Mesothelial cell of epicardium (in vitro differentiated cells): ENCODE measurements at regions not wholly inside any gene's neighbourhood (a gene's known extent, or its start where the extent isn't known, plus 50 kb on each side); places are given as distances from the start of the nearest gene placed in this dataset.
A peak's percentile ranks its signal among the peaks of the same experiment; 100 is the strongest.
"Not testable (repeated sequence)": the region's sequence is repeated elsewhere in the genome, so short reads cannot be mapped to it uniquely, and the experiment has no call there.

ENCODE experiments used
- DNase-seq, 2 experiments: peaks; one replicate each; pipeline ENCODE4 v3.0.0; 2021; ENCODE audit warnings: low spot score in 2 of 2; ENCODE audit not compliant: unreplicated experiment in 2 of 2
- H3K27ac Mint-ChIP-seq: 2 replicates; pipeline ENCODE4 v1.8.0; 2021; ENCODE audit warnings: mixed read lengths
- H3K27me3 Mint-ChIP-seq: 2 replicates; pipeline ENCODE4 v1.8.0; 2021; ENCODE audit warnings: low read depth, mixed read lengths
- H3K36me3 Mint-ChIP-seq: 2 replicates; pipeline ENCODE4 v1.8.0; 2021; ENCODE audit warnings: mixed read lengths
- H3K4me1 Mint-ChIP-seq: 2 replicates; pipeline ENCODE4 v1.8.0; 2021; ENCODE audit warnings: mixed read lengths
- H3K4me3 Mint-ChIP-seq: 2 replicates; pipeline ENCODE4 v1.8.0; 2021; ENCODE audit warnings: mild to moderate bottlenecking, moderate library complexity, mixed read lengths
- H3K9me3 Mint-ChIP-seq: 2 replicates; pipeline ENCODE4 v1.8.0; 2021; ENCODE audit warnings: mixed read lengths
- TF ChIP-seq, protein P1 (sequence below): fragments of 200-600 bp; sonication (generic); IDR thresholded peaks from one replicate; pipeline ENCODE4 v1.5.0; 2021; ENCODE audit warnings: antibody characterized with exemption; ENCODE audit not compliant: unreplicated experiment

DNA sequence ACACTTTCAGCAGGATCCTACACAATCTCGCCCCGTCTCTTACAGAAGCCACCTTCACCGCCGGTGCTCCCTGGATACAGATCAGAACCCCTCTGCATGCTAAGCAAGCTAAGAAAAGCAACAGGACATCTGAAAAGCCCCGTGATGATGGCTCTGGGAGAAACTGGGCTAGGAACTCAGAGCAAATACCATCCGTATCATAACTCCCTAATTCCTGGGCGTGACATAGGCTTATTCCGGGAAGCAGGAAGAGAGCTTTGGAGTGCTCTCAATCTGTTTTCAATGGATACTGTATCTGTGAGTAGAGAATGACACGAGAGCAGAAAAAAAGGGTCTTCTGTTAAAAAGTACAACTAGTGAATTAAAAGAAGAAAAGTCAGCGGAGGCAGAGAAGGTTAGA lies 121.6 kb downstream of the SPP2 start:
- DNase-seq = no peak
- Mint-ChIP-seq H3K4me3 (no peak overlapping the region), H3K27ac (peak overlapping the region; percentile 3), H3K9me3 (no peaks in the 10 kb centered on the region), H3K27me3 (no peaks in the 10 kb centered on the region), H3K4me1 (peaks cover 31% of the 10 kb centered on the region), H3K36me3 (no peaks in the 10 kb centered on the region)
- TF ChIP-seq, protein P1, sequence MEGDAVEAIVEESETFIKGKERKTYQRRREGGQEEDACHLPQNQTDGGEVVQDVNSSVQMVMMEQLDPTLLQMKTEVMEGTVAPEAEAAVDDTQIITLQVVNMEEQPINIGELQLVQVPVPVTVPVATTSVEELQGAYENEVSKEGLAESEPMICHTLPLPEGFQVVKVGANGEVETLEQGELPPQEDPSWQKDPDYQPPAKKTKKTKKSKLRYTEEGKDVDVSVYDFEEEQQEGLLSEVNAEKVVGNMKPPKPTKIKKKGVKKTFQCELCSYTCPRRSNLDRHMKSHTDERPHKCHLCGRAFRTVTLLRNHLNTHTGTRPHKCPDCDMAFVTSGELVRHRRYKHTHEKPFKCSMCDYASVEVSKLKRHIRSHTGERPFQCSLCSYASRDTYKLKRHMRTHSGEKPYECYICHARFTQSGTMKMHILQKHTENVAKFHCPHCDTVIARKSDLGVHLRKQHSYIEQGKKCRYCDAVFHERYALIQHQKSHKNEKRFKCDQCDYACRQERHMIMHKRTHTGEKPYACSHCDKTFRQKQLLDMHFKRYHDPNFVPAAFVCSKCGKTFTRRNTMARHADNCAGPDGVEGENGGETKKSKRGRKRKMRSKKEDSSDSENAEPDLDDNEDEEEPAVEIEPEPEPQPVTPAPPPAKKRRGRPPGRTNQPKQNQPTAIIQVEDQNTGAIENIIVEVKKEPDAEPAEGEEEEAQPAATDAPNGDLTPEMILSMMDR = no peak

DNA sequence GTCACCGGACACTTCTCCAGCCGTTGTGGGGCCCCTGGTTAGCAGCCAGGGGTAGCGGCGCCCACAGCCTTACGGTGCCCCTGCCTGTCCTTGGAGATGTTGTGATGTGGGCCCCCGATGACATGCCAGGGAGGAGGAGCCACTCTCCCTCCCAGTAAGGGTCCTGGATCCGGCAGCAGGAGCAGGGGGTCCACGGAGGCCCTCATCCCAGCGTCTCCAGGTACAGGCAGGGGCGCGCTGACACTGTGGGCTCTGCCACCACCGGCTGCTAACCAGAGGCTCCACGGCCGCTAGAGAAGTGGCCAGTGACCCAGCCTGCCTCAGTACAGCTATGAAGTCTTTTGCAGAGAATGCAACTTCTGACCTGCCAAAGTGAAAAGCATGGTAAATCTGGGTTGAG lies 121.2 kb downstream of the SPP2 start:
- Mint-ChIP-seq H3K9me3 (no peaks in the 10 kb centered on the region), H3K27me3 (no peaks in the 10 kb centered on the region), H3K27ac (no peak overlapping the region), H3K36me3 (no peaks in the 10 kb centered on the region), H3K4me1 (peaks cover 34% of the 10 kb centered on the region), H3K4me3 (no peak overlapping the region)
- TF ChIP-seq, protein P1 = no peak
- DNase-seq = no peak

DNA sequence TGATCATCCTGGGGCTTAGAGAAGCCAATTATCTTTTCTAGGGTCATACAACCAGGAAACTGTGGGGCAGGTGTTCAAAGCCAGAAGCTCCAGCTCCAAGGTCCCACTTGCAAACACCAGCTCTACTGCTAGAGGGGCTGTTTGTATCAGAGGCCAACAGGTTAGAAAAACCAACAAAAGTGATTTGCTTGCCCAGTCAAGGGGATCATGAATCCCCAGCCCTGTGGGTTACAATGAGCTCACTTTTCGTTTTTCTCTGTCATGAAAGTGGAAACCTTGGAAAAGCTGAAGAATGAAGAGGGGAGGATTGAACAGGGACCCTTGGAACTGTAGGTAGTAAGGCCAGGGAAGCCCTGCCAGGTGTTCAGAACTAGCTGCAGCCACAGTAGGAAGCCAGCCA lies 119.2 kb downstream of the SPP2 start:
- H3K4me3 Mint-ChIP-seq = no peak overlapping the region
- H3K36me3 Mint-ChIP-seq = no peaks in the 10 kb centered on the region
- peak overlapping the region; percentile 41 for H3K27ac Mint-ChIP-seq
- DNase-seq = no peak
- TF ChIP-seq, protein P1 = no peak
- no peaks in the 10 kb centered on the region for H3K27me3 Mint-ChIP-seq
- H3K9me3 Mint-ChIP-seq = no peaks in the 10 kb centered on the region
- peaks cover 49% of the 10 kb centered on the region for H3K4me1 Mint-ChIP-seq

DNA sequence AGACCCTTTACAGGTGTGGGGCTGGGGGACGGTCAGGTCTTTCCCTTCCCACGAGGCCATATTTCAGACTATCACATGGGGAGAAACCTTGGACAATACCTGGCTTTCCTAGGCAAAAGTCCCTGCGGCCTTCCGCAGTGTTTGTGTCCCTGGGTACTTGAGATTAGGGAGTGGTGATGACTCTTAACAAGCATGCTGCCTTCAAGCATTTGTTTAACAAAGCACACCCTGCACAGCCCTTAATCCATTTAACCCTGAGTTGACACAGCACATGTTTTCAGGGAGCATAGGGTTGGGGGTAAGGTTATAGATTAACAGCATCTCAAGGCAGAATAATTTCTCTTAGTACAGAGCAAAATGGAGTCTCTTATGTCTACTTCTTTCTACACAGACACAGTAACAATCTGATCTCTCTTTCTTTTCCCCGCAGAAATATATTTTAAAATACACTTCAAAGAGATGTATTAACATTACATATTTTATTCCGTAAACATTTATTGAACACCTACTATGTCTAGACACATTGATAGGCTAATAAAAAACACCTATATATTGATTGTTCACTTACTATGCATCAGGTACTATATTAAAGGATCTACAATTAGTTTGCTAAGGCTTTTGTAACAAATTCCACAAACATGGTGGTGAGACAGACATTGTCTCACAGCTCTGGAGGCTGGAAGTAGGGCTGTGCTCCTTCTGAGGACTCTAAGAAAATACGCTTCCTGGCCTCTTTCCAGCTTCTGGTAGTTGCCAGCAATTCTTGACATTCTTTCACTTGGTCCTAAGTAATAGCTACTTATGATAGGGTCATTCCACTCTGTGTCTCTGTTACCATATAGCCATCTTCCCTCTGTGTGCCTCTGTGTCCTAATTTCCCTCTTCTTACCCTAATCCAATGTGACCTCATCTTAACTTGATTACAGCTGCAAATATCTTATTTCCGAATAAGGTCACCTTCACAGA lies 118.4 kb downstream of the SPP2 start:
- Mint-ChIP-seq H3K4me1 (peaks cover 49% of the 10 kb centered on the region), H3K27ac (peak overlapping the region; percentile 23)
- H3K36me3 Mint-ChIP-seq, DNase-seq, H3K9me3 Mint-ChIP-seq, H3K27me3 Mint-ChIP-seq, H3K4me3 Mint-ChIP-seq: not testable (repeated sequence)

DNA sequence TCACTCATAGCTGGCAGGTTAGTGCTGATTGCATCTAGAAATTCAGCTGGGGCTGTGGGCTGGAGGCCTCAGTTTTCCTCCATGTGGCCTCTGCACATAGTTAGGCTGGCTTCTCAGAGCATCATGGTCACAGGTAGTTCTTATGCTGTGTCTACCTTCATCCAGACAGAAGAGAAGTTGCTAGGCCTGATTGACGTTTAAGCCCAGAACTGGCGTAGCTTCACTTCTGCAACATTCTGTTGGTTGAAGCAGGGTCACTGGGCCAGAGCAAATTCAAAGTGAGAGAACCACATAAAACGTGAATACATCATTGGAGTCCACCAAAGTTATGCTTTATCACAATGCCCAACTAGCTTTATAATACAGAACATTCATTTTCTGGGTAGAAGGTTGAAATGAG lies 116.0 kb downstream of the SPP2 start:
- Mint-ChIP-seq H3K4me3 (no peak overlapping the region), H3K27ac (peak overlapping the region; percentile 80), H3K36me3 (no peaks in the 10 kb centered on the region), H3K9me3 (no peaks in the 10 kb centered on the region), H3K27me3 (no peaks in the 10 kb centered on the region), H3K4me1 (peaks cover 60% of the 10 kb centered on the region)
- TF ChIP-seq, protein P1 = no peak
- peak in 1 of 2 experiments; percentile 21 for DNase-seq

DNA sequence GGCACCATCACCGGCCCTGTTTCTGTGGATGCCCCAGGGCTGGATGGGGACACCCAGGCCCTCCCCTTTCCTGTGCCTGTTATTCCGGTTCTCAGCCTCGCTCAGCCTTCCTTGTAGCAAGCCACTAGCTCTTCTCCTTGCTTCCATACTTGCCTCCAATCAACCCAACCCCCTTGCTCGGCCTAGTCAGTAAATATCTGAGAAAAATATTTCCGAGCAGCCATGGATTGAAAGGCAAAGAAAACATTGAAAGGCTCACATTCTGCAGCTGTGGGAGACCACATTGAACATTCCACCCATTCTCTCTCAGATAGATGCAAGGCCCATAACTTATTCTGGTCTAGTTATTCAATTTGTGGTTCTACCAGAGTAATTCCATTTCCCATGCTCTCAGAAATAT lies 114.9 kb downstream of the SPP2 start:
- Mint-ChIP-seq H3K4me1 (peaks cover 68% of the 10 kb centered on the region), H3K36me3 (no peaks in the 10 kb centered on the region), H3K4me3 (no peak overlapping the region), H3K27me3 (no peaks in the 10 kb centered on the region), H3K27ac (peak overlapping the region; percentile 80), H3K9me3 (no peaks in the 10 kb centered on the region)
- TF ChIP-seq, protein P1 = no peak
- peak in 1 of 2 experiments; percentile 48 for DNase-seq
